ENCODE measurements at regions not wholly inside any gene's neighbourhood (a gene's known extent, or its start where the extent isn't known, plus 50 kb on each side); places are given as distances from the start of the nearest gene placed in this dataset.

GRCh38 chr3:23671851-23672589 is 133.7 kb upstream of the UBE2E1 start:
- Histone ChIP-seq H3K27me3 (peaks cover 9% of the 10 kb centered on the region), H3K36me3 (no peaks in the 10 kb centered on the region), H3K27ac (no peak overlapping the region), H3K4me1 (peaks cover 0 to 10% (median 0%) of the 10 kb centered on the region in 3 donors), H3K9me3 (no peaks in the 10 kb centered on the region), H3K4me3 (peak overlapping the region; percentile 9 to 44)
- WGBS, 2 donors (ENCODE audit: low coverage in 1 of 2) = 46 to 72% methylated on average over 6 to 10 of the region's 38 CpGs
- no peak for ATAC-seq
- TF ChIP-seq POLR2A (IDR thresholded peaks at IDR 0.05) = no peak
- TF ChIP-seq CTCF (IDR thresholded peaks at IDR 0.05) = peak in 1 of 4 experiments; percentile 41

- 91 to 98% methylated on average over 3 to 4 of the region's 4 CpGs for WGBS, 2 donors (ENCODE audit: low coverage in 1 of 2)
- TF ChIP-seq POLR2A (IDR thresholded peaks at IDR 0.05) (no peak), EP300 (IDR thresholded peaks at IDR 0.05) (no peak), CTCF (IDR thresholded peaks at IDR 0.05) (no peak), POLR2AphosphoS5 (IDR thresholded peaks at IDR 0.05) (no peak)
- no peak for ATAC-seq
- no peak overlapping the region for H3K27ac ChIP-seq
- H3K4me1 ChIP-seq = peaks cover 0 to 10% (median 0%) of the 10 kb centered on the region in 3 donors
- no peaks in the 10 kb centered on the region for H3K9me3 ChIP-seq
- no peaks in the 10 kb centered on the region for H3K36me3 ChIP-seq
- H3K4me3 ChIP-seq = no peak overlapping the region
- peaks cover 9% of the 10 kb centered on the region for H3K27me3 ChIP-seq
Observed at GRCh38 chr3:23672628-23673027, 133.1 kb upstream of the UBE2E1 start.

- no peak for ATAC-seq
- H3K27me3 ChIP-seq = peaks cover 9% of the 10 kb centered on the region
- peaks cover 0 to 10% (median 0%) of the 10 kb centered on the region in 3 donors for H3K4me1 ChIP-seq
- H3K36me3 ChIP-seq = no peaks in the 10 kb centered on the region
- WGBS, 2 donors (ENCODE audit: low coverage in 1 of 2) = 89% methylated on average over 2 of the region's 3 CpGs; no CpG with 5 or more reads in 1 of the 2 donors
- H3K9me3 ChIP-seq = no peaks in the 10 kb centered on the region
- H3K4me3 ChIP-seq = no peak overlapping the region
- TF ChIP-seq CTCF (IDR thresholded peaks at IDR 0.05) = no peak
- no peak for TF ChIP-seq POLR2AphosphoS5 (IDR thresholded peaks at IDR 0.05)
- TF ChIP-seq POLR2A (IDR thresholded peaks at IDR 0.05) = no peak
- no peak for TF ChIP-seq EP300 (IDR thresholded peaks at IDR 0.05)
- no peak overlapping the region for H3K27ac ChIP-seq
Observed at GRCh38 chr3:23675010-23675409, 130.7 kb upstream of the UBE2E1 start.

- no peak overlapping the region for H3K27ac ChIP-seq
- H3K4me3 ChIP-seq = no peak overlapping the region
- WGBS, 2 donors (ENCODE audit: low coverage in 1 of 2) = 100% methylated on average over 1 of the region's 1 CpG
- no peak for TF ChIP-seq POLR2AphosphoS5 (IDR thresholded peaks at IDR 0.05)
- no peak for TF ChIP-seq EP300 (IDR thresholded peaks at IDR 0.05)
- no peak for TF ChIP-seq CTCF (IDR thresholded peaks at IDR 0.05)
- no peak for TF ChIP-seq POLR2A (IDR thresholded peaks at IDR 0.05)
- H3K27me3 ChIP-seq = peaks cover 8% of the 10 kb centered on the region
- no peak for ATAC-seq
- no peaks in the 10 kb centered on the region for H3K36me3 ChIP-seq
- H3K9me3 ChIP-seq = no peaks in the 10 kb centered on the region
- H3K4me1 ChIP-seq = peaks cover 0 to 10% (median 0%) of the 10 kb centered on the region in 3 donors
Observed at GRCh38 chr3:23676093-23676492, 129.7 kb upstream of the UBE2E1 start.

- Histone ChIP-seq H3K27me3 (no peaks in the 10 kb centered on the region), H3K27ac (no peak overlapping the region), H3K4me3 (no peak overlapping the region), H3K9me3 (no peaks in the 10 kb centered on the region), H3K4me1 (peaks cover 0 to 15% (median 10%) of the 10 kb centered on the region in 3 donors), H3K36me3 (no peaks in the 10 kb centered on the region)
- TF ChIP-seq CTCF (IDR thresholded peaks at IDR 0.05) (no peak), POLR2AphosphoS5 (IDR thresholded peaks at IDR 0.05) (no peak), EP300 (IDR thresholded peaks at IDR 0.05) (no peak), POLR2A (IDR thresholded peaks at IDR 0.05) (no peak)
- 69 to 100% methylated on average over 1 of the region's 1 CpG for WGBS, 2 donors (ENCODE audit: low coverage in 1 of 2)
- no peak for ATAC-seq
Observed at GRCh38 chr3:23682646-23683045, 123.1 kb upstream of the UBE2E1 start.
